Keratinocyte (primary cell): ENCODE measurements at regions not wholly inside any gene's neighbourhood (a gene's known extent, or its start where the extent isn't known, plus 50 kb on each side); places are given as distances from the start of the nearest gene placed in this dataset.
"Not testable (repeated sequence)": the region's sequence is repeated elsewhere in the genome, so short reads cannot be mapped to it uniquely, and the experiment has no call there.

Experiments
- DNase-seq: peaks from one replicate; pipeline ENCODE4 v3.0.0-alpha.2; 2011; ENCODE audit warnings: low read depth, missing footprints, low spot score
- FAIRE-seq: peaks from 2 replicates; lab custom pipeline; 2011; peaks lifted over from hg19 to GRCh38; lab: Jason Lieb, UNC
- H2AFZ ChIP-seq: 2 replicates; pipeline ENCODE4 v1.6.0; 2012; ENCODE audit warnings: low read length, control low read depth, inconsistent platforms; ENCODE audit not compliant: control insufficient read depth
- H3K27ac ChIP-seq: 2 replicates; pipeline ENCODE4 v1.5.1; 2011; ENCODE audit warnings: low read length; ENCODE audit not compliant: control insufficient read depth, insufficient read depth
- H3K27me3 ChIP-seq: 3 replicates; pipeline ENCODE4 v1.6.0; 2011; ENCODE audit warnings: low read length; ENCODE audit not compliant: control insufficient read depth, insufficient read depth; ENCODE audit errors: extremely low read depth
- H3K36me3 ChIP-seq, 2 experiments: 2 replicates in 1 of 2; 3 replicates in 1 of 2; pipeline ENCODE4 v1.5.1; 2011; ENCODE audit warnings: low read length in 2 of 2, mild to moderate bottlenecking in 1 of 2; ENCODE audit not compliant: control insufficient read depth in 2 of 2, insufficient read depth in 2 of 2; ENCODE audit errors: extremely low read depth in 1 of 2
- H3K4me1 ChIP-seq: 3 replicates; pipeline ENCODE4 v1.5.1; 2011; ENCODE audit warnings: low read length; ENCODE audit not compliant: control insufficient read depth, insufficient read depth; ENCODE audit errors: extremely low read depth
- H3K4me2 ChIP-seq: 3 replicates; pipeline ENCODE4 v1.6.0; 2011; ENCODE audit warnings: low read depth, low read length; ENCODE audit not compliant: control insufficient read depth, insufficient read depth; ENCODE audit errors: extremely low read depth
- H3K4me3 ChIP-seq, 3 experiments: fragments of 200-600 bp in 1 of 3; sonication (generic) in 1 of 3; 2 replicates in 2 of 3; 3 replicates in 1 of 3; pipeline ENCODE4 v1.5.1; 2011 to 2016; ENCODE audit warnings: low read length in 3 of 3, mild to moderate bottlenecking in 3 of 3, control low read depth in 2 of 3, inconsistent platforms in 1 of 3, low read depth in 1 of 3, mixed read lengths in 1 of 3, mixed run types in 1 of 3, moderate library complexity in 1 of 3; ENCODE audit not compliant: control insufficient read depth in 2 of 3, insufficient read depth in 2 of 3; ENCODE audit errors: extremely low read depth in 1 of 3
- H3K79me2 ChIP-seq: 2 replicates; pipeline ENCODE4 v1.6.0; 2012; ENCODE audit warnings: low read length; ENCODE audit not compliant: control insufficient read depth, insufficient read depth
- H3K9ac ChIP-seq: 3 replicates; pipeline ENCODE4 v1.6.0; 2011; ENCODE audit warnings: low read length; ENCODE audit not compliant: control insufficient read depth, insufficient read depth; ENCODE audit errors: extremely low read depth
- H3K9me1 ChIP-seq: 3 replicates; pipeline ENCODE4 v1.6.0; 2011; ENCODE audit warnings: low read length; ENCODE audit not compliant: control insufficient read depth, insufficient read depth; ENCODE audit errors: extremely low read depth
- H3K9me3 ChIP-seq: 2 replicates; pipeline ENCODE4 v1.5.1; 2012; ENCODE audit warnings: low read depth, low read length; ENCODE audit not compliant: control insufficient read depth
- H4K20me1 ChIP-seq: 3 replicates; pipeline ENCODE4 v1.6.0; 2011; ENCODE audit warnings: low read length; ENCODE audit not compliant: control insufficient read depth, insufficient read depth; ENCODE audit errors: extremely low read depth
- CTCF ChIP-seq, 3 experiments: IDR thresholded peaks in 1 of 3; conservative IDR thresholded peaks in 1 of 3; optimal IDR thresholded peaks in 1 of 3; 2 replicates in 2 of 3; 3 replicates in 1 of 3; pipeline versions ENCODE3 to v1.5.1; 2011; ENCODE audit warnings: low read length in 3 of 3, mild to moderate bottlenecking in 3 of 3, moderate library complexity in 2 of 3, control low read depth in 1 of 3, inconsistent platforms in 1 of 3; ENCODE audit not compliant: insufficient read depth in 2 of 3; ENCODE audit errors: extremely low read depth in 1 of 3
- EZH2 ChIP-seq: IDR thresholded peaks from one replicate; pipeline ENCODE4 v1.6.1; 2012; ENCODE audit warnings: inconsistent platforms, mild to moderate bottlenecking, low read length, moderate library complexity
- dilution Hi-C: fragments of 300-500 bp; cut with MboI; formaldehyde crosslinking; loops from one replicate; pipeline ENCODE4 v1.7.0; 2020; ENCODE audit warnings: low sequenced_read_pairs; ENCODE audit not compliant: extremely low pct_ligation_motif_present

GRCh38 chrX:125604448-125604847 lies 284.8 kb downstream of the TEX13C start:
- FAIRE-seq (no peak), DNase-seq (no peak)
- no peak overlapping the region for H3K9ac ChIP-seq
- H4K20me1 ChIP-seq: no peaks in the 10 kb centered on the region
- no peaks in the 10 kb centered on the region for H3K27me3 ChIP-seq
- no peaks in the 10 kb centered on the region for H3K79me2 ChIP-seq
- dilution Hi-C loops: no loop called here
- H3K27ac ChIP-seq: no peak overlapping the region
- TF ChIP-seq EZH2: no peak
- TF ChIP-seq CTCF (optimal IDR thresholded peaks at IDR 0.05 in 1 of 3, IDR thresholded peaks at IDR 0.05 in 1 of 3, conservative IDR thresholded peaks at IDR 0.05 in 1 of 3; ENCODE audit: extremely low read depth in 1 of 3, insufficient read depth in 2 of 3, low read length in 3 of 3): no peak
- no peak overlapping the region for H3K4me3 ChIP-seq
- no peaks in the 10 kb centered on the region for H3K9me1 ChIP-seq
- H3K36me3 ChIP-seq: no peaks in the 10 kb centered on the region
- no peaks in the 10 kb centered on the region for H3K4me1 ChIP-seq
- H2AFZ ChIP-seq: no peak overlapping the region
- H3K4me2 ChIP-seq: no peak overlapping the region
- H3K9me3 ChIP-seq: no peaks in the 10 kb centered on the region

- H3K9me3 ChIP-seq: no peaks in the 10 kb centered on the region
- H3K4me2 ChIP-seq: no peak overlapping the region
- no peaks in the 10 kb centered on the region for H3K9me1 ChIP-seq
- TF ChIP-seq CTCF (optimal IDR thresholded peaks at IDR 0.05 in 1 of 3, IDR thresholded peaks at IDR 0.05 in 1 of 3, conservative IDR thresholded peaks at IDR 0.05 in 1 of 3; ENCODE audit: extremely low read depth in 1 of 3, insufficient read depth in 2 of 3, low read length in 3 of 3) (no peak), EZH2 (no peak)
- DNase-seq: no peak
- no peak overlapping the region for H3K27ac ChIP-seq
- dilution Hi-C loops: no loop called here
- H3K4me3 ChIP-seq: no peak overlapping the region
- H3K36me3 ChIP-seq: no peaks in the 10 kb centered on the region
- H4K20me1 ChIP-seq: no peaks in the 10 kb centered on the region
- H3K27me3 ChIP-seq: no peaks in the 10 kb centered on the region
- no peak for FAIRE-seq
- H2AFZ ChIP-seq: no peak overlapping the region
- H3K79me2 ChIP-seq: no peaks in the 10 kb centered on the region
- H3K9ac ChIP-seq: no peak overlapping the region
- no peaks in the 10 kb centered on the region for H3K4me1 ChIP-seq
Observed at GRCh38 chrX:125605145-125605544, 285.5 kb downstream of the TEX13C start.

- dilution Hi-C loops: not testable (repeated sequence)
Observed at GRCh38 chrX:125614591-125615343, 295.1 kb downstream of the TEX13C start.

More at GRCh38 chrX:125614591-125615343, 295.1 kb downstream of the TEX13C start:
- H3K4me1 ChIP-seq, DNase-seq, H4K20me1 ChIP-seq, H3K4me2 ChIP-seq, H2AFZ ChIP-seq, H3K9ac ChIP-seq, H3K79me2 ChIP-seq, H3K9me3 ChIP-seq, H3K36me3 ChIP-seq, H3K27me3 ChIP-seq, FAIRE-seq, H3K27ac ChIP-seq, H3K4me3 ChIP-seq, H3K9me1 ChIP-seq: not testable (repeated sequence)
